MV-4-11 (cell line): ENCODE measurements at regions not wholly inside any gene's neighbourhood (a gene's known extent, or its start where the extent isn't known, plus 50 kb on each side); places are given as distances from the start of the nearest gene placed in this dataset.
A peak's percentile ranks its signal among the peaks of the same experiment; 100 is the strongest.

Experiments used
- DNase-seq: peaks from one replicate; lab custom pipeline; 2025; lab: John Stamatoyannopoulos, UW

DNA sequence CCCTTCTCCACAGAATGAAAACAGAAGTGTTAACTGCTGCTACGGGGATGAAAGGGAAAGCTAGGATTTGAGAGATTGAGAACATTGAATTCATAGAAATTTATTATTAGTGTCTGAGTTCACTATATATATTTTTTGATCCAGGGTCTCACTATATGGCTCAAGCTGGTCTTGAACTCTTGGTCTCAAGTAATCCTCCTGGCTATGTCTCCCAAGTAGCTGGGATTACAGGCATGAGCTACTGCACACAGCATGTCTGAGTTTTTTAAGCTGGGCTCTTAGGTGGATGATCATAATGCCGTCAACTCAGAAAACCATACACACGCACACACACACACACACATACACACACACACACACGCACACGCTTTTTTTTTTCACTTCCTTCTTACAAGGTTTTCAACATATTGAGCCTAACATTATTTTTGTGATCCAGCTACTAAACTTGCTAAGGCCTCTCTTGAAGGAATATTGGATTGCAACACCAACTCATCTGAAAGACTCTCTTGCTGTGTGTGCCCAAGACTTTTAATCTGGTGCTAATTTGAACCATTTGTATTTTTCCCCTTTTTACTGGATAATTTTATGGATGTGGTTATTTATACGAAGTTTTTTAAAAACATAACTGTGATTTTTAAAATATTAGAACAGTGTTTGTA, 1045.4 kb downstream of the DTWD2 start:
- DNase-seq = peak; percentile 88

DNA sequence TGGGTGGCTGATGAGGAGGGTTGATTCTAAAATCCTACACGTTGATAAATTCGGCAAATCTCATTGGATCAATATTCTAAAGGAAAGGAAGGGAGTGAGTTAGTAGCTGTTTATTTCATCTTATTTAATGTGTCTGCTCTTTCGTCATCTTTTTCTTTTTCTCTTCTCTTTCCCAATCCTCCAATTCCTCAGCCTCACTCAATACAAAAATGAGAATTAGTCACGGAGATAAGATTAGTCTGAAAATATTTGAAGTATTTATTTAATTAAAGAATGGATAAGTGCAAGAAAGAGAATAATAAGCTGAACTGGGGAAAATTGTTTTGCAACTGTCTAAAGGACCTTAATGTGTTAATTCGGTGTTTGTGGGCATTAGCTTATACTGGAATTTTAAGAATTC, 1095.1 kb downstream of the DTWD2 start:
- DNase-seq = no peak

DNA sequence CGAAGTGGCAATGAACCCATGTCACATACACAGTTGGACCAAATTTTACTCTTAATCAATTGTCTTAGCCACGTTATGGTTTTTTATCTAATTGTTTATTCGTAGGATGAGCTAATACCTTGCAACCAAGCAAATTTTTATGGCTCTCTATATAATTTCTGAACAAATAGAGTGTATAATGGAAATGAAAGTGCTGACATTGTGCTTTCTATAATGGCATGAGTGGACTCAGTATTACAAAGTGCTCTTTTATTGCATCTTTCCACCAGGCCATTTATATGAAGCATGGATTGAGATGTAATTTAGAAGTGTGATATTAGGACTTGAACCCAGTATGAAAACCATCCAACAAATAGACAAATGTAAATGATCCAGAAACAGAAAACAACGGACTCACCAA, 1096.0 kb downstream of the DTWD2 start:
- DNase-seq = no peak

DNA sequence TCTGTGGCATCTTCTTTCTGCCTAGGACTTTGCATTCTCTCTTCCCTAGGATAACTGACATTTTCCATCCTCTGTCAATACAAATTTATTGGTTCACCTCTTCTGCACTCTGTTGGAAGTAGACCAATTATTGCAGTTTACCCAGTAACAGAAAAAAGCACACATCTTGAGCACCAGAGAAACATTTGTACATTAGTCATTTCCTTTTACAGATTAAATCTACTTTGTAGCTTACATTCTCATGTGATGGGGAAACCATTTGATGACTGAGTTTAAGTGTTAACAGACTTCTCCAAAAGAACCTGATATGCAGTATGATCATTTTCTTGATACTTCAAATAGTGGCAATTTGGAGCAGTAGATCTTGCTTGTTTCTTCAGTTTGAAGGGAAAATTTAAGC, 1098.8 kb downstream of the DTWD2 start:
- DNase-seq = peak; percentile 41

DNA sequence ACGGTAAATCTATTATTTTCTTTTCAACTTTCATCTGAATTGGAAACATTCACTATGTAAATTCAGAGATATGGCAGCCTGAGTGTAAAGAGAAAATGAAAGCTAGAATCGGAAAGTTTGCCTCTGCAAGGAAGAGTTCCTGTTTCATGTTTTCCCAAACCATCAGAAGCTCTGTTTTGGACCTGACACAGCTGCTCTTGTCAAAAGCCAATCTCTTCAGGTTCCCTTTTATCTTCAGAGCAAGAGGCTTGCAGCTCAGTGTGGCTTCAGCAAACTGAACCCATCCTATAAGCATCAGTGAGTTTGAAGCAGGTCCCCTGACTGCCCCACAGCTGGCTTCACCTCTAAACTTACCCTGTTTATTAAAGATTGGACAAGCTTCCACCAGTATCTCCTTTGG, 1099.7 kb downstream of the DTWD2 start:
- DNase-seq = peak; percentile 74

DNA sequence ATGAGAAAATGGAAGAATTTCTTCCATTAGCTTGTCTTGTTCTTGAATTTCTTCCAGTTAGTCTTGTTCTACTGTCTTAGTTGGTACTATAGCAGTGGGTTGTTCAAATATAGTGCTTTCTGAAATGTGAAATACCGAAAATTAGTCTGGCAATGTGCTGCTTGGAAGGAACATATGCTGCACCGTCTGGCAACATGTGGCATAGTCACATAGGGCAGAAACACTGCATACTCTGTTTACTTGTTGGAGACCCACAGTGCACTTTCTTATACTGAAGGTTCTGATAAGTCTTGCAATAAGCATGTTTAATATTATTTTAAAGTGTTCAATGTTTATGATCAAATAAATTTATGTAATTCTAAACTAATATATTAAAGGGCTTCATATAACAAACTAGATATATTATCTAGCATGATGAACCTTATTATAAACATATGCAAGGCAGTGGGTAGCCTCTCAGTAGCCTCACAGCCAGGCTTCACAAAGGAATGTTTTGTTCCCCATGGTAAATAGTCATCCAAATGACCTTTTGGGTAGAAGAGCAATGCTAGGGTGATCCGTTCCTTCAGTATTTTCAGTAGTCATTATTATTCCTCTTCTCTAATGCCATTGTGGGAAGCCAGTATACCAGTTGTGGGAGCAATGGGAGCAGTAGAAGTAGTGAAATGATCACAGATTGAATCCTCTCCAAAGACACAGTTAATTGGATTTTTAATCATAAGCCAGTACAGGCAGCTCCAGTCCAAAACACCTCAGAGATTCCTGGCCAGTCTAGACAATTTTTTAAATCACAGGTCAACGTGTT, 1106.7 kb downstream of the DTWD2 start:
- DNase-seq = no peak

DNA sequence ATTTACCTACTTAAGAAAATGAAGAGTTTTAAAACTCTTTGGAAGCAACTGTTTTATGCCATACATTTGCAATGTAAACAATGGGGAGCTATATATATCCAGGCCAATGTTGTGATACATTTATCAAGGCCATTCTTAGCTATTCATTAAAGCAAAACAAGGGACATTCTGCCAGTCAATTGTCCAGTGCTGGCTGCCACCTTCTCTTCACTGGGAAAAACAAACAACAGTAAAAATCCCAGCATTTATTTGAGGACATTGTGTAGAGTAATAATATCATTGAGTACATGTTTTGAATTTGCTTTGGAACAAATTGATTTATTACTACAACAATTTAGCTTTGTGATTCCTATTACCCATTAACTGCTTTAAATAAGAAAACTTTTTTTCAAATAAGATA, 1107.4 kb downstream of the DTWD2 start:
- DNase-seq = no peak

DNA sequence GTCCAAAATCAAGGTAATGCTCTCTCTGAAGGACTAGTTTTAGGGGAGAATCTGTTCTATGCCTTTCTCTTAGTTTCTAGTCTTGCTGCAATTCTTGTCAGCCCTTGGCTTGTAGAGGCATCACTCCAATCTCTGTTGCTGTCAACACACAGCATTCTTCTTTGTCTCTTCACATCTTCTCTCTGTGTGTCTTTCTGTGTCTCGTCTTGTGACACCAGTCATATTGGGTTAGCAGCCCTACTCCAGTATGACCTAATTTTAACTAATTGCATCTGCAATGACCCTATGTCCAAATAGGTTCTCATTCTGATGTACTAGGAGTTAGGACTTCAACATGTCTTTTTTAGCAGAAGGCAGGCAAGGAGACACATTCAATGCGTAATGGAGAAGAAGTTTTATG, 1110.6 kb downstream of the DTWD2 start:
- no peak for DNase-seq

DNA sequence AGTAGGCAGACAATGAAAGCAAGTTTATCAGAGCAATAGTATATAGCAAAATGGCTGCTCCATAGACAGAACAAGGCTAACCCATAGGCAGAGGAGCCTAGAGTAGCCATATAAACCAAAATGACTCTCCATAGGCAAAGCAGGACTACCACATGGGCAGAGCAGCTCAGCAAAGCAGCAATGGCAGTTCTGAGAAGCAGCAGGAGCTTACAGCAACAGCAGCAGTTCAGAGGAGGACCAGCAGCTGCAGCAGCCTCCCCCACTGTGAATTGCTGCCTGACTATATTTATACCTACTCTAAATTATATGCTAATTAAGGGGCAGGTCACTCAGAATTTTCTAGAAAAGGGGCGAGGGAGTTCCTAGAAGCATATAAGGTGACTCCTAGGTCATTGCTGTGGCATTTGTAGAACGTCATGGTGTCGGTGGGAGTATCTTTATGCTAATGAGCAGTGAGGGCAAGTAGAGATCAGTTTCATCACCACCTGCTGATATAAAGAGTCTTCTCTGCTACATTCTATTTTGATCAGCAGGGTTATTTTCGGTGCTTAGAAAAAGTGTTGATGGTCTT, 1115.5 kb downstream of the DTWD2 start:
- DNase-seq = peak; percentile 0

DNA sequence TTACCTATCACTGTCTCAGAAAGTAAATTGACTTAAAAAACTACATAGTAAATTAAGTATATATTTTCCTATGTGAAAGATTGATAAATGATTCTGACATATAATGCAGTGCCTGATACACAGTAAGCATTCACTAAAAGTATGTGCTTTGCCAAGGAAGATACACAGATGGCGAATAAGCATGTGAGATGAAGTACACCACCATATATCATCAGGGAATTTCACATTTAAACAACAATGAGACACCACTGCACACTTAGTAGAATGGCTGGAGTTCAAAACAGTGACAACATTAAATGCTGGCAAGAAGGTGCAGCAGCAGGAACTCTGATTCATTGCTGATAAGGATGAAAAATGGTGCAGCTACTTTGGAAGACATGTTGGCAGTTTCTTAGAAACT, 1118.8 kb downstream of the DTWD2 start:
- DNase-seq = no peak

DNA sequence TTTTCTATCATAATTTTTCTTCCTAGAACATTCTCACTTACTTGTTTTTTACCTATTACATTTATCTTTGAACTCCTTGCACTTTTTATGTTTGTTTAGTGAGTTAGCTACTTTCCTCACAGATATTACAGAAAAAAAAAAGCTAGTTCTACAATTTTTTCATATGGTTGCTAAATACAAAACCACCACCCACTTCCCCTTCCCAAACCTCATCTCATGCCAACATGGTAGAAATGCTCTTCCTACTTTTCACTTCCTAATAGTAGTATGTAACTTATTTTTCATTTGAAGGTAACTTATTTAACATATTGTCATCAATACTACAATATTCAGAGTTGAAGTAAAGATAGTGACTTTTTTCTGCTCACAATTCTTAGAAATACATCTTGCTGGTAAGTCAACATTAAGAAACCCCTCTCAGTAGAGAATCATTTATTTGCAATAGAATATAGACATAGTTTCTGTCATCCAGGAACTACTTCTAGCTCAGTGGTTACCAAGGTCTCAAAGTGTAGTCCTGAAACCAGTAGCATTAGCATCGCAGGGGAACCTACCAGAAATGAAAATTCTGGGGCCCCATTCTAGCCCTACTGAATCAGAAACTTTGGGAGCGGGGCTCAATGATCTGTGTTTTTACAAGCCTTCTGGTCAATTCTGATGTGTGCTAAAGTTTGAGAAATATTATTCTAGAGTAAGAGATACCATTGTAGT, 1124.6 kb downstream of the DTWD2 start:
- DNase-seq = peak; percentile 87

DNA sequence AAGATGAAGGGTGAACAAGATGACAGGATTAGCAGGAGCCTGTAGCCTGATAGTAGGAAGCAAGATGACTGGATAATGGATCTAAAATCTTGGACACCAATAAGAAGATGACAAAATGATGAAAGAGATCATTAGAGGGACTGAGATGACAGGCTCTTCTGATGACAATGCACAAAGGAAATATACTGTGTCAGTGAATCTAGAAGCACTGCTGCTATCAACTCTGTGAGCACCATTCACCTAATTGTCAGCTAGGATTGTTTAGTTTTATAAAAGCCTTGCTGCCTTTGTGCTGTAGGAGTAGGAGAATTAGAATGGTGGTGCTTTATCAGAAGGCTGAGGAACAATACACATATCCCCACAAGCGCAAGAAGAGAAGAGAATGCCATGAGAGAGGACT, 1127.8 kb downstream of the DTWD2 start:
- no peak for DNase-seq

DNA sequence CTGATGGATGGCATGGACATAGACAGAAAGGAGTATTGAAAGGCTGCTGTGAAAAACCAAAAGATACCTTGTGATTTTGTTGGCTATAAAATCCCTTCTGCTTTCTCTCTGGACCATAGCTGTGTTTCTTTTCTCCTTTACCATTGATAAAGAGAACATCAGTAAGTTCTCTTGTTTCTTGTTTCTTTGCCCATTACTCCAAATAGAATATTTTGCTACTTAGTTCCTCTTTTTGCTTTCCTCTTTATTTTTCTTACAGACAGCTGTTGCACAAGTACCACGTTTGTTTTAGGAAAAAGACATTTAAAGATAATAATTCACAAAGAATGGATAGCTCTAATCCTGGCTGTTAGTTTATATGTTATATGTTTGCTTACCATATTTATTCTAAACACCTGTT, 1129.2 kb downstream of the DTWD2 start:
- peak; percentile 87 for DNase-seq

DNA sequence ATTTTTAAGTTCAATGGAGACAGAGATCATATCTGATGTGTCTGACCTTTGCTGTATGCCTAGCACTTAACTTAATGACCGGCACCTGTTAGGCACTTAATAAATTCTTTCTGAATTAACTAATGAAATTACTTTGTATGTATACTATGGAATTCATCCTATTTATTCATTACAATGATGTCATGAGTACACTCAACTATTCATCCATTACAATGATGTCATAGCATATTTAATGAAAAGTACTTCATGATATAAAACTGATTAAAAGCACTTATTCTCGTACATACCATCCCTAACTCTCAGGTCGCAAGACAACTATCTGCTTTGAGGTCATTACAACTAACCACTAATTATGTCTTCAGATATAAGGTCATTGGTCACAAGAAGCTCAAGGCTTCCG, 1131.6 kb downstream of the DTWD2 start:
- no peak for DNase-seq

DNA sequence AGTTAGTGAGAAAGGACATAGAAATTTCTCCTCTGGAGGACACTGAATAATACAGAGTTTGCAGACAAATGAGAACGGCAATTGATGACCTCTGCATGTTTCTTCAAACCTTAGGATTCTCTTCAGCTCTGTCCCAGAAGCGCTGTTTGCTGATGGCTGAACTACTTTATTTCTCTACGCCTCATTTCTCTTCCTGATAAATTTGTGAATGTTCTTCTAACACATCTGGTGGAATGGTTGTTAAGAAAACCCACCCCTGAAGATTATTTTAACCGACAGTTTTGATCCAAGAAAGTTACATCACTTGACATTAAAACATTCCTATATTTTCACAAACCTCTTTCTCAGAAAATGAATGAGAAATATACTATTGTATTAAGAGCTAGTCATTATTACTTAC, 1150.6 kb downstream of the DTWD2 start:
- no peak for DNase-seq

DNA sequence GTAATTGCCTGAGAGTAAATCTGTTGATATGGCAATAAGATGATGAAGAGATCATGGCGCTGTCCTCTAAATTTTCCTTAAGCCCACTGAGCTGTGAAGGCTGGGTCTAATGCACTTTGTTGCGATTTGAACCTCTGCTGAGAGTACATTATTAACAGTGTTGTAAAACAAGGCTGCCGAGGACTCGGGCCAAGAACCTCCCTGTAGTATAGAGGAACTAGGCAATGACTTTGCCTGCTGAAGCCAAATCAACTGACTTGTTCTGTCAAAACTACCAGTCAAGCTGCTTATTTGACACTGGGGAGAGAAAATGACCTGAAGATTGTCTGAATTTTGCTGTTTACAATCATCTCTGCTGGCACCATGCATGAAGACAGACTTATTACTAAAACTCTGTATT, 1154.7 kb downstream of the DTWD2 start:
- no peak for DNase-seq

DNA sequence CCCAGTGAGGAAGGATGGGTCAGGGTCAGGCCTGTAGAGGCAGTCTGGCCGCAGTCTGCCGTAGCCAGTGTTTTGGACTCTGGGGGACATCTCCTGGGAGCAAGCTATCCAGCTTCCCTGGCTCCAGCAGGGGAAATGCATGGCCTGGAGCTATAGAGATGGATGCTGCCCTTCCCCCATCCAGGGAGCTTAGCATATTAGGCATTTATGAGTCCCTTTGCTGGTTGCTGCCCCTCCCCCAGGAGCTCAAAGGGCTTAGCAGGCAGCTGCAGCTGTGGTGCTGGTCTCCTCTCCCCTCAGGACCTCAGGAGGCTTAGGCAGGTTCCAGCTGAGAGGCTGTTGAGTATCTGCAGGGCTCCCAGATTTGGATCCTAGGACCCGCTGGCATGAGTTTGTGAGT, 1158.7 kb downstream of the DTWD2 start:
- no peak for DNase-seq

DNA sequence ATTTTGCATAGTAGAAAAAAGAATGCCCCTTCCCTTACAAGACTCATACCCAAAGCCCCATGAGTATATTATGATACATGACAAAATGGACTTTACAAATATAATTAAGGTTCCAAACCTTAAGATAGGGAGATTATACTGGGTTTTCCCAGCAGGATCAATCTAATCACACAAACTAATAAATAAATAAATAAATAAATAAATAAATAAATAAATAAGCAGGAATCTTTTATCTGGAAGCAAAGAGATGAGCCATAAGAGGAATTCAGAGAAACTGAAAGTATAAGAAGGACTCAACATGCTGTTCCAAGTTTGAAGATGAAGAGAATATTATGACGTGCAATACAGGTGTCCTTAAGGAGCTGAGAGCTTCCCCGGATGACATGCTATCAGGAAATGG, 1174.5 kb downstream of the DTWD2 start:
- DNase-seq = no peak

DNA sequence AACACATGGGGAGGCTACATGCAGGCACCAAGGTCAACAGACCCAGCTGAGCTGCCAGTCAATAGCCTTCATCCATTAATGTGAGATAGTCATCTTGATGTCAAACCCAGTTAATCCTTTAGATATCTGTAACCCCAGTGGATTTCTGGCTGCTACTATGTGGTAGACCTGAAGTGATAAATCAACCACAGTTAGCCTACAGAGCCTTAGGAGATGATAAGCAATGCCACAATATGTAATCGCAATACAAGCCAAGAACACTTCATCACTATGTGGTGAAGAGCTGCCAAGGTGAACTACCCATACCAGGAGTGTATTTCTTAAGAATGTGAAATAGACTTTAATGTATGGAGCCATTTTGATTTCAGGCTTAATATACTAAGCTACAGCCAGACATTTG, 1175.5 kb downstream of the DTWD2 start:
- DNase-seq = no peak

DNA sequence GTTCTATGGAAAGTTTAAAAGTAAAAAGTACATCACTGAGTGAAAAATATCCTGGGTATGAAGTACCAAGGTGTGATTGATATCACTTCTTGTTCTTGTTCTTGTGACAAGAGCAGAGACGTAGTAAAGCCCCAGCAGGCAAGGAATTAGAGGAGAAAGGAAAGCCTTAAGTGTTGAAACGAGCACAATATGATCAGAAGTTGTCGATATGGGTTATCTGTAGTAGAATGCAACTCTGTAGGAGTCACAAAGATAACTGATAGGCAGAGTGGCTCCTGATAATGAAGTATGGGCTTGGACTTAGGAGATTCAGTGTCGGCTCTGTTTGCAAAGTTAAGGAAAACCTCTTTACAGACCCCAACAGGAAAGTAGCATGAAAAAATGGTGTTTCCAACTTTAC, 1179.1 kb downstream of the DTWD2 start:
- no peak for DNase-seq

DNA sequence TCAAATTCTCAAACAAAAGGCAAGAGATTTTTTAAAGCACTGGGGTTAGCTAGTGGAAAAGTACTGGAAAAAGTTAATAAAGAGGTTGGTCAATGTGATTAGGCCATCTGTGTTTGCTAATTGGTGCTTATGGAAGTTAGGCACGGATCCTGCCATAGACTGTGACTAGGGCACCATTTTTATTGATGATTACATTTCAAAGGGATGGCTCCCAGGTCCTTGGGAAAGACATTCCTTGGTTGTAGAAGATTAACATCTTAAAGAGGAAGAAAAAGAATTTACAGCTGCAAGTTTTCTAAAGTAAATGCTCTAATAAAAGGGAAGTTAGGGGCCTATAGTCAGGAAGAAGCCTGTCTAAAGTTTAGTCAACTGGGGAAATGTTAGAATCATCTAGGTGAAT, 1183.3 kb downstream of the DTWD2 start:
- no peak for DNase-seq

DNA sequence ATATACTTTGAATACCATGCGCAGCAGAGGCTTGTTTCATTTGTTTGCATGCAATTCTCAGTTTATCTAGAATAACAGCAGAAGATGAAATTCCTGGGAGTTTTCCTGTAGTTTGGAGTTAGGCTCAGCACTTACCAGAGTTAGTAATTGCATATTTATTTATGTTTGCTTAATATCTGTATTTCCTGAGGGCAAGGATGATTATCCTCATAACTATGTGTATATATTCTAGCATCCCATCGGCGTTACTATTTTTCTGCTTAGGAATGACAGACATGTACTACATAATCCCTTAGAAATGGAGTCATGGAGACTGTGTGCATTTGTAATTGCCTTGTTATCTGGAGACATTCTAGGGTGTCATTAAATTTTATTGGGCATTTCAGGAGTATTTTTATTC, 1184.8 kb downstream of the DTWD2 start:
- no peak for DNase-seq

DNA sequence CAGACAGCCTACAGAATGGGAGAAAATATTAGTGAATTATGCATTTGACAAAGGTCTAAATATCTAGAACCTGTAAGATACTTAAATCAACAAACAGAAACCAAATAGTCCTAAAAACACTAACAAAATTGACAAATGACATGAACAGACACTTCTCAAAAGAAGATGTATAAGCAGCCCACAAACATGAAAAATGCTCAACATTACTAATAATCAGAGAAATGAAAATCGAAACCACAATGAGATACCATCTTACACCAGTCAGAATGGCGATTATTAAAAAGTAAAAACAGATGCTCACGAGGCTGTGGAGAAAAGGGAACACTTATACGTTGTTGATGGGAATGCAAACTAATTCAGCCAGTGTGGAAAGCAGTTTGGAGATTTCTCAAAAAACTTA, 1186.8 kb downstream of the DTWD2 start:
- no peak for DNase-seq
